HG03060 (cell line): ENCODE measurements at regions not wholly inside any gene's neighbourhood (a gene's known extent, or its start where the extent isn't known, plus 50 kb on each side); places are given as distances from the start of the nearest gene placed in this dataset.
"Not testable (repeated sequence)": the region's sequence is repeated elsewhere in the genome, so short reads cannot be mapped to it uniquely, and the experiment has no call there.

Source experiments
- ATAC-seq: cut with Tn5 transposase; IDR thresholded peaks from one replicate; pipeline ENCODE4 v1.9.1; 2021; ENCODE audit warnings: low read depth, moderate number of reproducible peaks; ENCODE audit not compliant: unreplicated experiment

DNA sequence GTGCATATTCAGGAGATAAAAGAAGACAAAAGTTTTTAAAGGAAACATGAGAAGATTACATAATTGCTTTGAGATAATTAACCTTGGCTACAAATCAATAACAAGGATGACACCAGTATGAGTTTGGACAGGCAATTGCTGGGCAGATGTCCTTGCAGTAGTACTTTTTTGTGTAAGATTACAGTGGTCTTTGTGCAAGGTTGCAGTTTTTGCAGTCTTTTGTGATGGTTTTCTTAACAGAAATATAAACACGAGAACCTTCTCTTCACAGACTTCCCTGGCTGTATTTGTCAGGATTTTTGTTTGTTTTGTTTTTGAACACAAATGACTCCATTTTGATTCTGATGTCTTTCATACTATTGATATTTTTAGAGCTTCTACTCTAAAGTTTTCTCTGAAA lies 128.3 kb upstream of the ALCAM start:
- ATAC-seq, result no peak

DNA sequence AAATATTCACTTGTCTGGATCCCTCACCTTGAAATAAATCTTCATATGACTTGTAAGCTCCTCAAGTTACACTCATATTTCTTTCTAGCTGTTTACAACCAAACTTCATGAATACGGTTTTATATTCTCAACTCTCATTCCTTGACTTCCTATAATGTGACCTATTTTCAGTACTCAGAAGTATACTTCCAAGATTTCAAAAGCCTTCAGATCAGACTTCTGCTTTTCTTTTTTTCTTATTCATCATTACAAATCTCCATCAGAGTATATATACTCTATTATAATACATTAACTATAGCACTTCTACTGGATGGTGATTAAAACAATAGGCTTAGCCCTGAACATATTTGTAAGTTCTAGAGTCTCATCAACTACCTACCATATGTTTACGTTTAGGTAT lies 123.6 kb upstream of the ALCAM start:
- ATAC-seq, result no peak

DNA sequence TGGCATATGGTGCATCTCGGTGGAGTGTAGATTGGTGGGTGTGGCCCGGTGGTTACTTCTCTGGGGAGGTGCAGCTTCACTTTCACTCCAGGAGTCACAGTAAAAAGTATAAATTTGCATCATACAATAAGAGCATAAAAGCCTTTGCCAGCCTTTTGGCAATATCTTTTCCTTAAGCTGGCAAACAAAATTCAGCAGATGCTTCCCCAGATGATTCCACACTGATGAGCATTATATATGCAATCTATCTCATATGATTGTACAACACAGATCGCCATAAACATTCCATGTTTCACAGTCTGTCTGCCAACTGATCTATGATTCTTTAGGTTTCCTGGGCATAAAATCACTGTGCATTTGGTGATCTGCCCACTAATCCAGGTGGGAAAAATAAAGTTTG lies 120.2 kb upstream of the ALCAM start:
- ATAC-seq, result no peak

DNA sequence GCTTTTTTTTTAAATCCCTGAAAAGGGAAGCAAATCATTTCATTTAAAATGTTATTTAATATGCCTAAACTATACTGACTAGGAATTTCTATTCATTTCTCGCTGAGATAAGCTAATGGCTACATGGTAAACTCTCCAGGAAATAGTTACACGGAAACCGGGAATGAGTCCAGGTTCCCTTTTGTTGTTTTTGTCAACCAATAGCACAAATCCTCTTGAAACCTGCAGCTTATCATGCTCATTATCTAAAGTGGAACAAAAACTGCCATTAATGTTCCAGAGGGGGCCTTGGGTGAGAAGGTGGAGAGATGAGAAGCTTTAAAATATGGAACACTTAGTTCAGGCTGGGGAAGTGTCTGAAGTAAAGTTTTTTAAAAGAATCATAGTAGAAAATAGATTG lies 113.5 kb upstream of the ALCAM start:
- no peak for ATAC-seq

DNA sequence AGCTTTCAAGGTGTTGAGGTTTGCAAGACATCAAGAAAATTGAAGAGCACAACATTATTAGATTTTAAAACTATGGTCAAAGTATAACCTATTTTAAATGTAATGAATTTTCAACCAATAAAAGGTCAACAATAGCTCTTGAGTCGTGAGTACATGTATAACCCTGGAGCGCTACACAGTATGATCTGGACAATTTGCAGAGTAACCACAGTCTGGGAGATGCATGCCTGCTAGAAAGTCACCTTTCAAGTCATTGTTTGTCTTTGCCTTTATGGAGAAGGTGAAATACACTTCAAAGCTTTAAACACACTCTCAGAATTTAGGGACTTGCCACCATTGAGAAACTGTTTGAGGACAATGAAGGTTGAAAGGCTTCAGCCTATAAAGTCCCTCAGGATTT lies 112.6 kb upstream of the ALCAM start:
- no peak for ATAC-seq

DNA sequence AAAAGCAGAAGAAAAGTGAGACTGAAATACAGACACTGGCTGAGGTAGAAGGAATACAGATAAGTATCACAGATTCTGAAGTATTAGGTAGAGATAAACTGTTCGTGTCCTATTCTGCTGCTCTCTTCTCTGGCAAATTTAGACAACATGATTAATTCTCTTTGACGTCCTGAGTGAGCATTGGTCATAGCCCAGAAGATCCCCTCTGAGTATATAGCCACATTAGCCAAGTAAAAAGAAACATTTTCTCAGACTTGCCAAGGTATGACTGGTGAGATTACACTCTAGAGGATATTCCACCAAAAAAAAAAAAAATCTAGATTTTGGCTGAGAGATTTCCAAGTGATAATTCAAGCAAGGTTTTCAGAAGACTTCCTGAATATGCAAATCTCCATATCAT lies 111.4 kb upstream of the ALCAM start:
- ATAC-seq, result no peak

DNA sequence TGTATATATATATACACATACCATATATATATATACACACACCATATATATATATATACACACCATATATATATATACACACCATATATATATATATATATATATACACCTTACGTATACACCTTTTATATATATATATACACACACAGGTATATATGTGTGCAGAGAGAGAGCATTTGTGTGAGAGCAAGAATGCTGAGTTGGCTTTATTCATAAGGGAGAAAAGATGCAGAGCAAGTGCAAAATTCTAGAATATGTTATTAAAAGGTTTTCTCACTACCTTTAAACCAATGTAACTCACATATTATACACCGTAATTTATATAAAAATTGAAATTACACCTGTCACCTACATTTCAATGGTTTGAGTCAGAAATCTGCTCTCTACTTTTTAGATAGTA lies 107.2 kb upstream of the ALCAM start:
- ATAC-seq, result no peak

DNA sequence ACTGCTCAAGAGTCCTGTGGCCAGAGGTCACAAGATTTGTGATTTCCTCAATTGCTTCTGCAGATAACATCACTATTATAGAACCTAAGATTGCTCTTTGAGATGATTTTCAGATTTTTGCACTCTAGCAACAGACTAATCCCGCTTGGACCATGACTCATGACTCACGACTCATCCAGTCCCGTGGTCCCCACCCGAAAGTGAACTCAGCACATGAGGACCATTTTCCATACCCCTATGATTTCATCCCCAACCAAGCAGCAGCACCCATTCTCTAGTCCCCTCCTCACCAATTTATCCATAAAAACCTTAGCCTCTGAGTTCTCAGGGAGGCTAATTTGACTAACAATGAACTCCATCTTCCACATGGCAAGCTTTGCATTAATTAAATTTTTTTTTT lies 106.3 kb upstream of the ALCAM start:
- no peak for ATAC-seq

DNA sequence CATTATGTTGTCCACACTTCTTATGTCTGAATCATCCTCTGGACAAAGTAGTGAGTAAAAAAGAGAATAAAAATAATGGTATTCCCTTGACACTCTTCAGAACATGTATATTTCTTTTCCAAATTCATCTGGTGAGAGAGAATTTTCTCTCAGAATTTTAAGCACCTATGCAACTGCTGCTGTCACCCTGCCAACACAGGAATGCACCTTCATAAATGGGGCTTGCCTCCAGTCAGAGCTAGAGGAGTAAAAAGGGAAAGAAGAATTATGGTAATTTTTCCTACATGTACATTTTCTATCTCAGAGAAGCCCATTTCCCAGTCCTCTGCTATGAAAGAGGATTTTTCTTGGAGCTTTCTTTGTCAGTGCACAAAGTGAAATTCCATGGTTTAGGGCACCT lies 92.2 kb upstream of the ALCAM start:
- no peak for ATAC-seq

DNA sequence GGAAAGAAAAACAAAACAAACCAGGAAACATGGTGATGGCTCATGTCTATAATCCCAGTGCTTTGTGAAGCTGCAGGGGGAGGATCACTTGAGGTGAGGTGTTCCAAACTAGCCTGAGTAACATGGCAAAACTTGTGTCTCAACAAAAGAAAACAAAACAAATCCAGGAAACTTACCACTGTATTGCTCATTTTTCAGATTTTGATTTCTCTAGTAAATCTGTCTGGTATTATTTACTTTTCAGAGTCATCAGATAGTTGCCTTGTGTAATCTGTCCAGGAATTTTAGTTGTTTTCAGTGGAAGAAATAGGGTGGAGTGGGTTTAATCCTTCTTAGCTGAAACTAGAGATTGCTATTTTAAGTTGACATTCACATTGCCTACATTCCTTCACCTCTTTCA lies 91.8 kb upstream of the ALCAM start:
- ATAC-seq, result no peak

DNA sequence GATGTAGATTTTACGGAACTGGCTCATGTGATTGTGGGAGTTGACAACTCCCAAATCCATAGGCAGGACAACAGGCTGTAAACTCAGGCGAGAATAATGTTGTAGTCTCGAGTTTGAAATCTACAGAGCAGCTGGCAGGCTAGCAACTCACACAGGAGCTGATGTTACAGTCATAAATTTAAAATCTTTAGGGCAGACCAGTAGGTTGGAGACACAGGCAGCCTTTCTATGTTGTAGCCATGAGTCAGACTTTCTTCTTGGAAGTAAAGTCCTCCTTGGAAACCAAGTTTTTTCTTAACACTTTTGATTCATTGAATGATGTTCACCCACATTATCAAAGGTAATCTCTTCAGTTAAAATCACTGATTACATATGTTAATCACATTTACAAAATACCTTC lies 89.1 kb upstream of the ALCAM start:
- ATAC-seq, result no peak

DNA sequence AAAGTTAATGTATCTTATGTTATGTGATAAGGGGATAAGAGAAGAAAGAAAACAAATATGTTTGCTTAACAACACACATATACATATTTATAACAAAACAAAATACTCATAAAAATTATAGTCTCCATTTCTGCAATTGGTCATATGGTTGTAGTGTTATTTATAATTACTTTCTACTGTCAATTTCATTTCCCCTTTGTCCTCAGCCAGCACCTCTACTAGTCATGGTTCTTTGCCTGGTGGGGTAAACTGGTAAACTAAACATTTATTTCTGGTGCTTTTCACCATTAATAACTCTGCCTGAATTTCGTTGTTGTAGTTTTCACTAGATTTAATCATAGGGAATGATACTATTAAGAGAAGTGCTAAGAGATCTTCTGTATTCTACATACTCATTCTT lies 88.0 kb upstream of the ALCAM start:
- no peak for ATAC-seq

DNA sequence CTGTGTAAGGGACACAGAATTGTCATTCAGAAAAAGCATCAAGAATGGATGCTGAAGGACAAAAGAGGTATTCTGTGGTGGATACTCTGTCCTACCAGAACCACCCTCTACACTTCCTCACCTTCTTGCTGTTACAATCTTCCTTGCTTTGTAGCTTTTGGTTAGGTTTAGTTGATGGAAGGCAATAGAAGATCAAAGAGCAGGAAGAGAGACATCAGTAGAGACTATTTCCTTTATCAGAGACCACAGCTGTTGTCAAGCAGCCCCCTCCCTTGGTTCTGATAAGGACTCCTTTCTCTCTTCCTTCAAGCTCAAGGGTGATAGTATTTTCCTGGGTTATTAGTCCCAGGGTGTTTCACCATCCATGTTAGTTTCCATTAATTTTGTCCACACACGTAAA lies 84.7 kb upstream of the ALCAM start:
- ATAC-seq, result no peak

DNA sequence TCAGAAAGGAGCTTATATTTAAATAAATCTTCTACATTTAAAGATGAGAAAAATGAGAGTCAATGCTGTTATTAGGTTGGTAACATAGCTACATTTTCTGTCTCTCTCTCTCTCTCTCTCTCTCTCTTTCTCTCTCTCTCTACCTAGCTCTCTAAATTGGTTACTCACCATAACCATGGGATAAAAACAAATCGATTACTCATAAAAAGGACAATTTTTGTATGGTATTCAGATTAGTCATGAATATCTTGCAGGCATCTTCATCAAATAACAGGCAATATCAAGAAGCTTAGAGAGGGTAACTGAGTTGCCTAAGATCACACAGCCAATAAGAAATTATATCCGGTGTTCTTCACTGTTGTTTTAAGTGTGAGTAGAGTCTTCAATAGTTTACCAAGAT lies 81.8 kb upstream of the ALCAM start:
- no peak for ATAC-seq

DNA sequence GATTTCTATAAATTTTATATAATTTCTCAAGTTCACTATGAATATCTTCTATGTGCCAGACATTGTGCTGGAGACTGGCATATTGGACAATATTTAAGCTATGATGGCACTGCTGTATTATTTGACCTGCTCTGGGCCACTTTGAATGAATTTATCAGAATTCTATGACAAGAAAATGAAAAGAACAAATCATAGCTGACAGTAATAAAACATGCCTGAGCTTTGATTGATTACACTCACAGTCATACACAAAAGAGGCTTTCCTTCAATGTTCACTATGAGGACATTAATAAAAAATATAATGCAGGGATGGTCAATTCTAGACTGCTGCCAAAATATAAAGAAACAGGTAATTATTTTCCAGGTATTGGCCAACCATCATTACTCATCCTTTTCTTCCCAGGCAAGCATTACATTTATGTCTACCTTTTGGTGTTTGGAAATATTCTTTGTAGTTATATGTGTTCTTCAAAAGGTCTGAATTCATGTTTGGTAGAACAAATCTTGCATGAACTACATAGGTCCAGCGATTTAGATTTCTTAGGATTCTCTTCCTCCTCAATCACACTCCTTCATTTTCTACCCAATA lies 81.0 kb upstream of the ALCAM start:
- no peak for ATAC-seq

DNA sequence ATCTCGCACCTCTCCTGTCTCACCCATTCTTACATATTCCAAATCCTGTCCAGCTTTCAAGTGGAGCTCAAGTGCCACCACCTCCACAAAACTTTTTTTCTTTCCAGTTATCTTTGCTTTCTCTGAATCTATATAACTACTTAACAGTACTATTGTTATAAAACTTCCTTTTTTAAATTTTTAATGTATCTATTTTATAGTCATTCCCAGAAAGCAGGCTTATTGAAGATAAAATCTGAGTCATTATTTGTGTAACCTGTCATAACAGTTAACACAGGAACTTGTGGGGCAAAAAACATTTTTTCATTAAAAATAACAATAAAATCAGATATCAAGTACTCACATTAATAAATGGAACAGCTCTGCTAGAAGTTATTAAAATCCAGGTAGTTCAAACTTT lies 73.3 kb upstream of the ALCAM start:
- no peak for ATAC-seq

DNA sequence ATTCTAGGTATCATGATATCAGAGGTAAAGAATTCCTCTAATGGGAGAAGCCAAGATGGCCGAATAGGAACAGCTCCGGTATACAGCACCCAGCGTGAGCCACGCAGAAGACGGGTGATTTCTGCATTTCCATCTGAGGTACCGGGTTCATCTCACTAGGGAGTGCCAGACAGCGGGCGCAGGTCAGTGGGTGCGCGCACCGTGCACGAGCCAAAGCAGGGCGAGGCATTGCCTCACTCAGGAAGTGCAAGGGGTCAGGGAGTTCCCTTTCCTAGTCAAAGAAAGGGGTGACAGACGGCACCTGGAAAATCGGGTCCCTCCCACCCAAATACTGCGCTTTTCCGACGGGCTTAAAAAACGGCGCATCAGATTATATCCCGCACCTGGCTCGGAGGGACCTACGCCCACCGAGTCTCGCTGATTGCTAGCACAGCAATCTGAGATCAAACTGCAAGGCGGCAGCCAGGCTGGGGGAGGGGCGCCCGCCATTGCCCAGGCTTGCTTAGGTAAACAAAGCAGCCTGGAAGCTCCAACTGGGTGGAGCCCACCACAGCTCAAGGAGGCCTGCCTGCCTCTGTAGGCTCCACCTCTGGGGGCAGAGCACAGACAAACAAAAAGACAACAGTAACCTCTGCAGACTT lies 70.4 kb upstream of the ALCAM start:
- ATAC-seq, result not testable (repeated sequence)

DNA sequence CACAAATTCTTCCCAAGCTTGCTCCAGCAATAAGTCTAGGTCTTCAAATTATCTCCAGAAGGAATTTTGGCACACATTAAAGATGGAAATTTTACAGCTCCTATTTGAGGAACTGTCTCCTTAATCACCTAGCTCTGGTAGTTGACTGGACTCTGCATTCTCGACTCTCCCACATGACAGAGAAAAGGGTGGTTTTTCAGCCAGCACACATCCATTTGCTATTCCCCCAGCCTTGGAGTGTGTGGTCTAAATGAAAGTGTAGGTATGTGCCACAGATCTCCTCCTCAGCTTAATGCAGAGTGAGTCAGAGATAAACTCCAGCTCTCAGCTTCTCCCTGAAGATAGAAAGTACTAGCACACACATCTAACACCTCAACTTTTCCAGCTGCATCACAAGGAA lies 62.2 kb upstream of the ALCAM start:
- ATAC-seq, result no peak

DNA sequence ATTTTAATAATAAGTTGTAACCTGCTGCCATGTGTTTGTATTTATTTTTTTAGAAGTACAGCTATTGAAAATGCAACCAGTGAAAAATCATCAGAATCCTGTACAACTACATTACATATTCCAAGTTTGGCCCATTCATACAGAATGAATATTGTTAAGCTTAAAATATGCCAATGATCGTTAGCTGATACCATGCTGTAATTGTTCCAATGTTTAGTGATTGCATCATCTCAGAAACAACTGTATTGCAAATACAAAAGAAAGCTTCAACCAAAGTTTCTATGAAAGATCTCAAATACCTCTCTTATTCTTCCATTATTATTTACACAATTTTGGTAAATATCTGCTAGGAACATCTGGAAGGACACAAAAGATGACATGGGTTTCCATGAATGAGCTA lies 51.6 kb upstream of the ALCAM start:
- no peak for ATAC-seq

DNA sequence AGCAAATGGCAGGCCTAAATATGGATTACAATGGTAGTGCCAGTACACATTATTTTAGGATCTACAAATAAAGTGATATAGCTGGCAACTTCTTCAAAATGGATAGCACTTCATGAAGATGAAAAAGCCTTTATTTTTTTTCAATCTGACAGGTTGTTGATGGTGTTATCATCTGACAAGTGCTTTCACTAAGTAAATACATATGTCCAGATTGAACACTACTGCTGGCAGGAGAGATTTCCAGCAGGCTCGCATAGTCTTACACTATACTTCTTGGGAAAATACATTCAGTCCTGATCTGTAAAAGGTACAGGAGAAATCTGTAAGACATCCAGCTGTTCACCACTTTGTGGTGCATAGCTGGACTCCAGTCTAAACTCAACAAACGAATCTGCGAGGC lies 50.9 kb upstream of the ALCAM start:
- ATAC-seq, result no peak

DNA sequence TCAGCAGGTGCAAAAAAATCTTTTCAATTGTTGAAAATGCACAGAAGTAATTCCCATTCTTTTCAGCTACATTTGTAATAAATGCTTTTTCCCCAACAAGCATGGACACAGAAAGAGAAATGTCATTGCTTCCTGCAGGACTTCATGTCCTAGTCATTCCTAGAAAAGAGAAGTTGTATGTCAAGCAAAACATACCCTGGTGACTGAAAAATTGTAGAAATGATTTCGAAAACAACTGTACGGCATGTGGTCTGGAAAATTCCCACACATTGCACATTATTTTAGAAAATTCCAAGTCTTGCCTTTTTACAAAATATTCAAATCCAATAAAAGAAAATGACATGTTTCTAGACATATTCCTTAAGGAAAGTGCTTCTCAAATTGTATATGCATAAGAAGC lies 50.4 kb upstream of the ALCAM start:
- no peak for ATAC-seq
